Keratinocyte (primary cell): ENCODE measurements at regions not wholly inside any gene's neighbourhood (a gene's known extent, or its start where the extent isn't known, plus 50 kb on each side); places are given as distances from the start of the nearest gene placed in this dataset.

Experiments used
- CTCF ChIP-seq, 3 experiments: IDR thresholded peaks in 1 of 3; conservative IDR thresholded peaks in 1 of 3; optimal IDR thresholded peaks in 1 of 3; 2 replicates in 2 of 3; 3 replicates in 1 of 3; pipeline versions ENCODE3 to v1.5.1; 2011; ENCODE audit warnings: low read length in 3 of 3, mild to moderate bottlenecking in 3 of 3, moderate library complexity in 2 of 3, control low read depth in 1 of 3, inconsistent platforms in 1 of 3; ENCODE audit not compliant: insufficient read depth in 2 of 3; ENCODE audit errors: extremely low read depth in 1 of 3
- EZH2 ChIP-seq: IDR thresholded peaks from one replicate; pipeline ENCODE4 v1.6.1; 2012; ENCODE audit warnings: inconsistent platforms, mild to moderate bottlenecking, low read length, moderate library complexity

DNA sequence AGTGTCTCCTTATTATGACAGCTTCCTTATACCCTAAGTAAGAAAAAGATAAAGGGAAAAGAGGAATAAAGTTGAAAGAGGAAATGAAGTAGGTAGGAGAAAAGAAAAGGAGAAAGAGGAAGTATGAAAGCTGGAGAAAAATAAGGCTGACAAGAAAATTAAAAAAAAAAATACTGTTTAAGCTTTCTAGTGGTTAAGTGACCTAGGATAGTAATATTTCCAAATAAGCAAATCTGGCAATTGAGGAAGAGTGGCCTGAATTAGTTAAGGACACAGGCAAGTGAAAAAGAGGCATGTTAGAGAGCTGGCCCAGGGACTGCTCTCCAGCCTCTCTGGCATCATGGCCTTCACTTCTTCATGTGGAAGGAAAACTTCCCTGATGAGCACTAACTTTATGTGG, 76.5 kb upstream of the ADGRF1 start:
- TF ChIP-seq CTCF (optimal IDR thresholded peaks at IDR 0.05 in 1 of 3, IDR thresholded peaks at IDR 0.05 in 1 of 3, conservative IDR thresholded peaks at IDR 0.05 in 1 of 3; ENCODE audit: extremely low read depth in 1 of 3, insufficient read depth in 2 of 3, low read length in 3 of 3) (no peak), EZH2 (no peak)
